GM21423 (cell line): ENCODE measurements at regions not wholly inside any gene's neighbourhood (a gene's known extent, or its start where the extent isn't known, plus 50 kb on each side); places are given as distances from the start of the nearest gene placed in this dataset.
"Not testable (repeated sequence)": the region's sequence is repeated elsewhere in the genome, so short reads cannot be mapped to it uniquely, and the experiment has no call there.

Source experiments
- ATAC-seq: cut with Tn5 transposase; IDR thresholded peaks from one replicate; pipeline ENCODE4 v1.9.1; 2021; ENCODE audit warnings: mild to moderate bottlenecking, moderate library complexity; ENCODE audit not compliant: unreplicated experiment

- ATAC-seq: no peak
These were observed 255.5 kb downstream of the EFCAB11 start for GRCh38 chr14:89699071-89699470.

- ATAC-seq: no peak
These were observed 257.1 kb downstream of the EFCAB11 start for GRCh38 chr14:89697281-89698060.

- no peak for ATAC-seq
These were observed 258.7 kb downstream of the EFCAB11 start for GRCh38 chr14:89695846-89696245.

GRCh38 chr14:89690139-89690538 lies 264.4 kb downstream of the EFCAB11 start:
- no peak for ATAC-seq

GRCh38 chr14:89689711-89690110 lies 264.8 kb downstream of the EFCAB11 start:
- not testable (repeated sequence) for ATAC-seq

GRCh38 chr14:89688507-89689211 lies 265.9 kb downstream of the EFCAB11 start:
- ATAC-seq: no peak

GRCh38 chr14:89687129-89687528 lies 267.4 kb downstream of the EFCAB11 start:
- not testable (repeated sequence) for ATAC-seq

GRCh38 chr14:89684139-89684538 lies 267.1 kb upstream of the FOXN3 start:
- ATAC-seq: no peak

GRCh38 chr14:89681086-89682018 lies 264.3 kb upstream of the FOXN3 start:
- ATAC-seq: peak; percentile 77

GRCh38 chr14:89680156-89680555 lies 263.1 kb upstream of the FOXN3 start:
- ATAC-seq: no peak

GRCh38 chr14:89678768-89679167 lies 261.7 kb upstream of the FOXN3 start:
- ATAC-seq: no peak

- no peak for ATAC-seq
These were observed 258.6 kb upstream of the FOXN3 start for GRCh38 chr14:89675590-89675989.

GRCh38 chr14:89674936-89675335 lies 257.9 kb upstream of the FOXN3 start:
- ATAC-seq: no peak

- no peak for ATAC-seq
These were observed 257.2 kb upstream of the FOXN3 start for GRCh38 chr14:89674240-89674639.

- no peak for ATAC-seq
These were observed 256.6 kb upstream of the FOXN3 start for GRCh38 chr14:89673512-89674225.

- no peak for ATAC-seq
These were observed 255.8 kb upstream of the FOXN3 start for GRCh38 chr14:89672636-89673511.

GRCh38 chr14:89669193-89669592 lies 252.2 kb upstream of the FOXN3 start:
- ATAC-seq: peak; percentile 90

- no peak for ATAC-seq
These were observed 250.9 kb upstream of the FOXN3 start for GRCh38 chr14:89667983-89668382.

- ATAC-seq: not testable (repeated sequence)
These were observed 248.5 kb upstream of the FOXN3 start for GRCh38 chr14:89665300-89666081.
